Superior temporal gyrus (tissue), 1 donor: ENCODE measurements at regions not wholly inside any gene's neighbourhood (a gene's known extent, or its start where the extent isn't known, plus 50 kb on each side); places are given as distances from the start of the nearest gene placed in this dataset.
"Not testable (repeated sequence)": the region's sequence is repeated elsewhere in the genome, so short reads cannot be mapped to it uniquely, and the experiment has no call there.

ENCODE experiments used
- DNase-seq: peaks from one replicate; pipeline ENCODE4 v3.0.0-alpha.2; 2016; ENCODE audit errors: extremely low spot score

DNA sequence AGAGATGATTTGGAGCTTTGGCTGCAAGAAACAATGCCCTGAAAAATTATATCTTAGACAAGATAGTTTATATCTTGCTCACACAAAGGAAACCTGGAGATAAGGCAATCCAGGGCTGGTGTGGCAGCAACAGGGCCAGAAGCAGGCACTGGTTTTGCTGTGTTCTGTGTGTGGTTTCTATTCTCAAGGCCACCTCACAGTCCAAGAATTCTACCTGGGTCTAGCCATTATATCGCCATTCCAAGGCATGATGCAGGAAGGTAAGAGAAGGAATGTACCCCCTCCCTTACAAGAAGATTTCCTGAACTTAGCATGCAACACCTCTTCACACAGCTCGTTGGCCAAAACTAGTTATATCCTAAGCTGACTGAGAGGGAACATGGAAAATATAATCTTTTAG lies 74.5 kb upstream of the MEGF10 start:
- no peak for DNase-seq

DNA sequence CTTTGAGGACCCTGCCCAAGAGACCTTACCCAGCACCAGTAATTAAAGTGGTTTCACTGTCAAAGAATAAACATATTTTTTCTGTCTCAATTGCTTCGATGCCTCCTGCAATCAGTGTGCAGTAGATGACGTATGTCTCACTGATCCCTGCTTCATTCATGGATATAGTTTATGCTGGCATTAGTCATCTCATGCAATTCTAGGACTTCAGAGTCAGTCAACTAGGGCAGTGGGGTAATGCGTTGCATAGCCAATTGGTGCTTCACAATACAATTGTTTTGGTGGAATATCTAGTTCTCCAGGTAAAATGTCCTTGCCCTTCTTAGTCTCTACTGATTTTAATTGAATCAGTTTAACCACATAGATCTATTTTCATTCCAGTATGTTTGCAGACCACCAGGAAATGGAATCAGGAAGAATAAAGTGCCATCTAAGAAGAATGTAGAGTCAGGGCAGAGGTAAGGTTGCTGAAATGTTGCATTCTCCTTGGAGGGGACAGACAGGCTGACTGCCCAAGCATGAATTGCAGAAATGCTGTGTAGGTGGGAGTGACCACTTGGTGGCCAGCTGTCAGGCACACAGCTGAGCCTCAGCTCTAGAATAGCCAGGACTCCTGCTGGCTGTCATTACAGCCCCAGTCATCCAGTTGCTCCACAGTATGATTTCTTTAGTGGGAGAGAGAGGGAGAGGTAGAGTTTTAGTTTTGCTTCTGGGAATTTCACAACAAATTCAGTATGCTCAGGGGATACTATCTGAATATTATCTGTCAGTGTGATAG lies 73.5 kb upstream of the MEGF10 start:
- DNase-seq, result no peak

- DNase-seq, result not testable (repeated sequence)
Measured at GRCh38 chr5:127221936-127222335, 68.7 kb upstream of the MEGF10 start.

DNA sequence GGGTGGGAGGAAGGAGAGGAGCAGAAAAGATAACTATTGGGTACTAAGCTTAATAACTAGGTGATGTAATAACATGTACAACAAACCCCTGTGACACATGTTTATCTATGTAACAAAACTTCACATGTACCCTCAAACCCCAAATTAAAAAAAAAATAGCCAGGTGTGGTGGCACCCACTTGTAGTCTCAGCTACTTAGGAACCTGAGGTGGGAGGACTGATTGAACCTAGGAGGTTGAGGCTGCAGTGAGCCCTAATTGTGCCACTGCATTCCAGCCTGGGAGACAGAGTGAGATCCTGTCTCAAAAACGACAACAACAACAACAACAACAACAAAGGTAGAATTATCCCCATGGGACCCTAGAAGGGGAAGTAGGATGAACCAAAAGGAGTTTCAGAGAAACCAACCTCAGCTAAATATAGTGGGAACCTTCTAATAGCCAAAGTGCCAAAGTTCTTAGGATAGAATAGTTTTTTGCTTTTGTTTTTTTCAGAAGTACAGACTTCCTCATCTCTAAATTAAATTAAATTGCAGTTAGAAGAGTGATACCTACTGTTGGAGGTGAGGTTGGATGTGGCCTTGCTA lies 67.9 kb upstream of the MEGF10 start:
- not testable (repeated sequence) for DNase-seq

- DNase-seq, result peak; percentile 6
Measured at GRCh38 chr5:127223256-127223974, 67.2 kb upstream of the MEGF10 start.

DNA sequence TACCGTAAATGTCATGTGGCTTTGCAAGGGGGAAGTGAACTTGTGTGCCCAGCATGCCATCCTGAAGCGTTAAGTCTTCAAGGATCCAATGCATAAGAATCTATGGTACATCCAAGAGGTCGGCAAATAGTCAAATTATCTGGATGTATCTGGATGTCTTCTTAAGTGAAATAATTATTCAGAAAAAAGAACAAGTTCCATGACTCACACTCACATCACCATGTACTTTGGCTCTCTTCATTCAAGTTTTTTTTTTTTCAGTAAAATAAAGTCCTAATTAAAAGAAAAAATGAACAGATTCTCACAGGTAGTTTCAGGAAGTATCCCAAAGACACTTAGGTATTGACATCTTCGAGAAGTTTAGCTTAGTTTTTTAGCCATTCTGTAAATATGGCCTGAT lies 62.7 kb upstream of the MEGF10 start:
- no peak for DNase-seq

GRCh38 chr5:127228540-127229184 lies 61.9 kb upstream of the MEGF10 start:
- peak; percentile 29 for DNase-seq

DNA sequence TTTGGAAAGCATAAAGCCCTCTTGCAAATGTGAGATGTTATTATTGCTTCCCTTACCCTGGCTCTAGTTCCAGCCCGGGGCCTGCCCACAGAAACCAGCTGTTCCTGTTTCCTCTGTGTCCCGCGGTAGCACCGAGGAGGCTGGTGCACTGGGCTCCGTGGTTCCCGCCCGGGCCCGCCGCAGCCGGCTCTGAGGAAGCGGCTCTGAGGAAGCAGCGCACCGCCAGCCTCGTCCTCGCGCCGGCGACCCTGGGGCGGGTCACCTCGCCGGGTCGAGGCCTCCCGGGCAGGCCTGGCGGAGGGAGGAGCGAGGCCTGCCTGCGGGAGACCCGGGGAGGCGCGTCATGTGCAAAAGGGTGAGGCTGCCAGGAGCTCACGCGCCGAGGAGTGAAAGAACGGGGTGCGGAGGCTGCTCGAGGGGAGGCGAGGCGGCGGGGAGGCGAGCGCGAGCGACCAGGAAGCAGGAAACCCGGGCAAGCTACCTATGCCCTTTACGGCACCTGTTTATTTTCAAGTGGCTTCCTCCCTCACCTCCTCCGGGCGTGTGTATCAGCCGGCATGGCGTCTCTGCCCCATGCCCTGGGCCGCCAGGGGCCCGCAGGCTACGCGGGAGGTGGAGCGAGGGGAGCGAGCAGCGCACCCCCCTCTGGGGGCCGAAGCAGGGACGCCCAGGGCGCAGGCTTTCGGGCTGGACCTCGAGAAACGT lies 61.3 kb upstream of the MEGF10 start:
- peak; percentile 23 for DNase-seq

DNA sequence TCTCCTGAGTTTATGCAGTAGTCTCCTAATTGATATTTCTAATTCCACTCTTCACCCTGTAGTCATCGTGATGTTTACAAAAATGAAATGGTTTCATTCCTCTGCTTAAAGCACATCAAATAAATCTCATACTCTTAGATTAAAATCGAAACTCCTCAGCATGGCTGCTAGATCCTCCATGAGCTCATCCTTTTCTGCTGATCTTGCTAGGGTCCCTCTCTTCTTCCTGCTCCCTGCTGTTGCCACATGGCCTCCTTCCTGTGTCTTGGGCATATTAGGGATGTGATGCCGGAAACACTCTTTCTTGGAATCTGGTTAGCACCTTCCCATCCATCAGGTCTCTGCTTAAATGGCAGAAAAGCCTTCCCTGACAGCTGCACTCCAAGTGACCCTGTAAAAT lies 59.5 kb upstream of the MEGF10 start:
- no peak for DNase-seq

GRCh38 chr5:127233590-127233989 lies 57.0 kb upstream of the MEGF10 start:
- DNase-seq, result no peak

DNA sequence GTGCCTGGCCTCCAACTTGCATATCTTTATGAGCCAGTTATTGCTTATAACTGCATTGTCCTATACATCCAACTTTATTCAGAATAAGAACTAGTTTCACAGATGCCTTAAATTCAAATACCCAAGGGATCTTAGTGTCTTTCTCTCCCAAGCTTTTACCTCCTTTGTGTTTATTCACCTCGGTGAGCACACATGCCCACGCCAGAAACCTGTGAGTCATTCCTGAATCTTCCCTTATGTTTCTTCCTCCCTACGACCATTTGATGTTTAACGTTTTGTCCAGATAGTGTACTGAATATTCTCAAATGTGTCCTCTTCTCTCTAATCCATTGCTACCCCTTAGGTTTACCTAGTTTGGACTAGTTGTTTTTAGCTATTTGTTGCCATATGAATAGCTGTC lies 55.5 kb upstream of the MEGF10 start:
- no peak for DNase-seq

DNA sequence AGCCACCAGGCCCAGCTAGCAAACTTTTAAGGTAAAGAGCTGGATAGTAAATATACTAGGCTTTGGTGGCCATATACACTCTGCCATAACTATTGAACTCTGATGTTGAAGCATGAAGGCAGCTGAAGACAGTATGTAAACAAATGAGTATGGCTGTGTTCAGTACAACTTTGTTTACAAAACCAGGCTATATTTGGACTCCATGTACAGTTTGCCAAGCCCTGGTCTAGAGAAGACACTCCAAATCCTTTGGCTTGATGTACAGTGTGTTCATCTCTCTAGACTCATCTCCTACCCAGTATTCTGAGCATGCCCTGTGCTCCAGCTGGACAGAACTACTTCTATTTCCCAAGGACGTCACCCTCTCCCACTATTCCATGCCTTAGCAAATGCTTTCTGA lies 54.3 kb upstream of the MEGF10 start:
- no peak for DNase-seq
